ENCODE measurements at regions not wholly inside any gene's neighbourhood (a gene's known extent, or its start where the extent isn't known, plus 50 kb on each side); places are given as distances from the start of the nearest gene placed in this dataset.
"Not testable (repeated sequence)": the region's sequence is repeated elsewhere in the genome, so short reads cannot be mapped to it uniquely, and the experiment has no call there.

DNA sequence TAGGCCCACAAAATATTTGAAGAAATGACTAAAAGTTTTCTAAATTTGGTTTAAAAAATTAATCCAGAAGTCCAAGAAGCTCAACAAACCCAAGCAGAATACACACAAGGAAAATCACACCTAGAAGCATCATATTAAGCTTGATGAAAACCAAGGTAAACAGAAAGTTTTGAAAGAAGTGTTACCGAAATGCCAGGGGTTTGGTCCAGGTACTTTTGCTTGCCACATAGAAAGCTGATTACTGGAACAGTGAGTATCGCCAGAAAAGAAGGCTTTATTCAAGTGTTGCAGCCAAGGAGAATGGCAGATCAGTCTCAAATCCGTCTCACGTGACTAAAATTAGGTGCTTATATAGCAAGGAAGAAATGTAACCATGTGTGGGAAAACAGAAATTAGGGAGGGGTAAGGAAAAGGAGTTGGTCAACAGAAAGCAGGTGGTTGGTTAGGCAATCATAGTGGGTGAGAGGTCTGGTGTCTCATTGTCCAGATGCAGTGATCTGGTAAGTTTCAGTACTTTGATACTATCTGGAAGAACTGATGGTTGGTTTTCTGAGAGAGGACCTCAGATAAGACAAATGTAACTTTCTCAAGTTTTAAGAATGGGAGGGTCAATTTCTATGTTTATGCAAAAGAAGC lies 96.9 kb upstream of the MYRIP start:
- ChIA-PET CTCF (interaction anchor here (1.3 to 1.9 kb wide), 2 partner anchors 466 to 468 kb away, joined by 3 to 5 read pairs; no protein-coding TSS in a partner anchor), POLR2A (no interaction called here)
- TF ChIP-seq, protein P1, sequence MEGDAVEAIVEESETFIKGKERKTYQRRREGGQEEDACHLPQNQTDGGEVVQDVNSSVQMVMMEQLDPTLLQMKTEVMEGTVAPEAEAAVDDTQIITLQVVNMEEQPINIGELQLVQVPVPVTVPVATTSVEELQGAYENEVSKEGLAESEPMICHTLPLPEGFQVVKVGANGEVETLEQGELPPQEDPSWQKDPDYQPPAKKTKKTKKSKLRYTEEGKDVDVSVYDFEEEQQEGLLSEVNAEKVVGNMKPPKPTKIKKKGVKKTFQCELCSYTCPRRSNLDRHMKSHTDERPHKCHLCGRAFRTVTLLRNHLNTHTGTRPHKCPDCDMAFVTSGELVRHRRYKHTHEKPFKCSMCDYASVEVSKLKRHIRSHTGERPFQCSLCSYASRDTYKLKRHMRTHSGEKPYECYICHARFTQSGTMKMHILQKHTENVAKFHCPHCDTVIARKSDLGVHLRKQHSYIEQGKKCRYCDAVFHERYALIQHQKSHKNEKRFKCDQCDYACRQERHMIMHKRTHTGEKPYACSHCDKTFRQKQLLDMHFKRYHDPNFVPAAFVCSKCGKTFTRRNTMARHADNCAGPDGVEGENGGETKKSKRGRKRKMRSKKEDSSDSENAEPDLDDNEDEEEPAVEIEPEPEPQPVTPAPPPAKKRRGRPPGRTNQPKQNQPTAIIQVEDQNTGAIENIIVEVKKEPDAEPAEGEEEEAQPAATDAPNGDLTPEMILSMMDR (IDR thresholded peaks at IDR 0.05; ENCODE audit: insufficient read depth, low read length, missing control alignments), result no peak
- DNase-seq (ENCODE audit: low read depth, low spot score), result no peak
- no peak overlapping the region for H3K4me3 ChIP-seq (ENCODE audit: low read depth, low read length)

GRCh38 chr3:39713341-39713740 lies 96.1 kb upstream of the MYRIP start:
- DNase-seq (ENCODE audit: low read depth, low spot score); POLR2A ChIA-PET; CTCF ChIA-PET: not testable (repeated sequence)

DNA sequence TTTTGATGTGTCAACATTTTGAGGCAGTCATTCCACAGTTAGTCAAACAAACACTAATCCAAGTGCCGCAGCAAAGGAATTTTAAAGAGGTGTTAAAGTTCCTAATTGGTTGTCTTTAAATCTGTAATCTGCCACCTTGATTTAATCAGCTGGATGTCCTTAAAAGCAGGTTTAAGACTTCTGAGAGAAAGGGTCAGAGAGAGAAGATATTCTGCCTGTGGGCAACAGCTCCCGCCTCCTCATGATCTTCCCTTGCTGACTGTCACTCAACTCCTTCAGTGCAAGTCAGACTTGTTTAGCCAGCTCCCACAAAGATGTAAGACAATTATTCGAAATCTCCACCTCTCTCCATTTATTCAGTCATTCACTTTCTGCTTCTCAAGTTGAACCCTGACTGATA lies 92.6 kb upstream of the MYRIP start:
- no peak for DNase-seq (ENCODE audit: low read depth, low spot score)
- ChIA-PET CTCF (interaction anchor here (1.2 to 1.9 kb wide), 5 partner anchors 8 to 464 kb away, joined by 3 to 6 read pairs (median 4); no protein-coding TSS in a partner anchor), POLR2A (no interaction called here)
- H3K4me3 ChIP-seq (ENCODE audit: low read depth, low read length), result no peak overlapping the region
- TF ChIP-seq, protein P1 (IDR thresholded peaks at IDR 0.05; ENCODE audit: insufficient read depth, low read length, missing control alignments), result no peak

More at GRCh38 chr3:39713341-39713740, 96.1 kb upstream of the MYRIP start:
- not testable (repeated sequence) for H3K4me3 ChIP-seq (ENCODE audit: low read depth, low read length)

DNA sequence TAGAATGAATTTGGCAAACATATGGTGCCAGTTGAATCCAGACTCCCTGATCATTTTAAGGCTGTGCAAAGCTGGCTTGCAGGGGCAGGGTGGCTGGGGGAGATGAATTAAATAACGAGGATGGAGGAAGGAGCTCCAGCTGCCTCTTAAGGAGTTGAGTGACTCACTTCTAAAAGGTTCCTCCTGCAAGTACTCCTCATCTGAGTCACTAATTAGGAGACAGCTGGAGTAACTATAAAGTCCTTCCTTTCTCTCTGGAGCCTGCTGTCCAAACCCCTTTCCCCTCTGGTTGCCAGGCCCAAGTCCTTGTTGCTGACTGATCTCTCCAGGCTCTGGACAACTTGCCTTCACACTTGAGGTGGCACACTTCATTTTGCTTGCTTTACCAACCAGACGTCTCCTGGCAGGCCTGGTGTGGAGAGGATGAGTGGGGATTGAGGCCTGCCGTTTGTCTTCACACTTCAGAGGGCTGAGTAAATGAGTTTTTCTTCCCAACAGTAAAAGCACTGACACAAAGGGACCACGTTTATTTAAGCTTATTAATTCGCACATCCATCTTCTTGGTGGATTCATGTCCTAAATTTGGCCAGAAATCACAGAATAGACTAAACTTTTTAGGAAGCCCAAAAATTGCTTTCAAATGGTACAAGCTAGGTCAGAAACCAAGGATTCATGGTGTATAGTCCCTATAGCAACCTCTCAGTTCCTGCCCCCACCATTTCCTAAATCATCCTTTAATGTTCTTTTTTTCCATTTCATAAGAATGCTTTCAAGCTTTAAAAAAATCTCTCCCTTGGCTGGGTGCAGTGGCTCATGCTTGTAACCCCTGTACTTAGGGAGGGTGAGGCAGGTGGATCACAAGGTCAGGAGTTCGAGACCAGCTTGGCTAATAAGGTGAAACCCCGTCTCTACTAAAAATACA lies 90.5 kb upstream of the MYRIP start:
- POLR2A ChIA-PET, result no interaction called here
- no peak overlapping the region for H3K4me3 ChIP-seq (ENCODE audit: low read depth, low read length)
- TF ChIP-seq, protein P1 (IDR thresholded peaks at IDR 0.05; ENCODE audit: insufficient read depth, low read length, missing control alignments), result no peak
- DNase-seq (ENCODE audit: low read depth, low spot score), result peak; percentile 46
- CTCF ChIA-PET, result interaction anchor here (1.7 kb wide), 2 partner anchors 10 to 460 kb away, joined by 8 read pairs; no protein-coding TSS in a partner anchor

DNA sequence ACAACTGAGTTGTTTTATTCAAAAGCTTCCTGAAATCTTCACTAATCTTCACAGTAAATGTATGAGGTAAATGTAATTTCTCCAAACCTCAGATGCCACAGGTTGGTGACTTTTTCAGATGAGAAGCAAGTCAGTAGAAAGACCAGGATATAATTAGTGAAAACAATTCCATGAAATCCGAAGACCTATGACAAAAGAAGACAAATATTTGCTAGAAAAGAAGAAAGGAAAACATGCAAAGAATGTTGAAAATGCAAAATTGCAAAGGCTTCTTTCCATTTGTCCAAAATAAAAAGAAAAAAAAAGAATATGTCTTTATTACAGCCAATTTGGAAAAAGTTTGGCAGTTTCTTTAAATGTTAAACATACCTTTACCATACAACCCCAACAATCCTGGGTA lies 88.3 kb upstream of the MYRIP start:
- TF ChIP-seq, protein P1 (IDR thresholded peaks at IDR 0.05; ENCODE audit: insufficient read depth, low read length, missing control alignments), result no peak
- ChIA-PET POLR2A (no interaction called here), CTCF (interaction anchor here (1.5 kb wide), 1 partner anchor 457 kb away, joined by 4 read pairs; no protein-coding TSS in a partner anchor)
- no peak overlapping the region for H3K4me3 ChIP-seq (ENCODE audit: low read depth, low read length)
- no peak for DNase-seq (ENCODE audit: low read depth, low spot score)

GRCh38 chr3:39724233-39724846 lies 85.1 kb upstream of the MYRIP start:
- H3K4me3 ChIP-seq (ENCODE audit: low read depth, low read length), result no peak overlapping the region
- POLR2A ChIA-PET, result no interaction called here
- CTCF ChIA-PET, result interaction anchor here (0.7 to 2.7 kb wide), 3 partner anchors 449 to 456 kb away, joined by 3 to 32 read pairs (median 4); no protein-coding TSS in a partner anchor
- TF ChIP-seq, protein P1 (IDR thresholded peaks at IDR 0.05; ENCODE audit: insufficient read depth, low read length, missing control alignments), result no peak
- DNase-seq (ENCODE audit: low read depth, low spot score), result no peak

Data from AG04449 (cell line).